CD1c-positive myeloid dendritic cell (primary cell): ENCODE measurements at regions not wholly inside any gene's neighbourhood (a gene's known extent, or its start where the extent isn't known, plus 50 kb on each side); places are given as distances from the start of the nearest gene placed in this dataset.
A peak's percentile ranks its signal among the peaks of the same experiment; 100 is the strongest.

Experiments used
- DNase-seq: peaks from one replicate; pipeline ENCODE4 v3.0.0-alpha.2; 2016; ENCODE audit errors: extremely low spot score

DNA sequence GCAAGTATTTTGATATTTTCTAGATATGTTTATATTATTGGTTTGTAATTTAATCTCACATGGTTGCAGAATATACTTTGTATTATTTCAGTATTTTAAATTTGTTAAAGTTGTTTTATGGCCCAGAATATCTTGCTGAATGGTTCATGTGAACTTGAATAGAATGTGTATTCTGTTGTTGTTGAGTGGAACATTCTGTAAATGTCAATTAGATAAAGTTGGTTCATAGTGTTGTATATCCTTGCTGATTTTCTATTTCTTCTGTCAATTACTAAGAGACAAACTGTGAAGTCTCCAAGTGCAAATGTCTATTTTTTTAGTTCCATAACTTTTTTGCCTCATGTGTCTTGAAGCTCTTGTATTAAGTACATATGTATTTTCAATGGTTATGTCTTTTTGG lies 411.7 kb downstream of the NPIPA7 start:
- no peak for DNase-seq

DNA sequence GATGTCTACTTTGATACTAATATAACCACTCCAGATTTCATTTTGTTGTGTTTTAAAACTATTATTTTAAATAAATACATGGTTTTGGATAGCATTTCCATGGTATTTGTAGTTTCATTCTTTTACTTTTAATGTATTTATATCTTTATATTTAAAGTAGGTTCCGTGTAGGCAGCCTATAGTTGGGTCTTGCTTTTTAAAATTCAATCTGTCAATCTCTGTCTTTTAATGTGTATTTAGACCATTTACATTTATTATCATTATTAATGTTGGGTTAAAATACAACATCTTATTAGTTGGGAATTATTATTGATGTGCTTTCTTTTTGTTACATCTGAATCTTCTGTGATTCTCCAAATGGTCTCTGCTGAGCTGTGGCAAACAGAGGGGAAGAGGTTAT lies 412.1 kb downstream of the NPIPA7 start:
- DNase-seq, result no peak

DNA sequence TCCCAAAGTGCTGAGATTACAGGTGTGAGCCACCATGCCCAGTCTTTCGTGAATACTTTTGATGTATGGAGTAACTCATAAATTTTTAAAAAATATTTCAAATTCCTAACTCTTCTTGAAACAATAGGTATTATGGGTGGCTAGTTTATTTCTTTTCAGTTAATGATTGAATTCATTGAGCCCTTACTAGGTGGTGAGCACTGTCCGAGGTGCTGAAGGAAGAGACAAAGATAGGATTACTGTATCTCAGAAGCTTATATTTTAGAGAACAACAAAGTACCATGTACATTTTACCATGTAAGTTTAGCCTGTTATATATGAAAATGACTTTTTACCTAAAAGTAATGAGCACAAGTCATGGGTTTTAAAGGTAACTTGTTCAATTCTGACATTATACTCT lies 418.3 kb downstream of the NPIPA7 start:
- no peak for DNase-seq

GRCh38 chr16:16798504-16798903 lies 419.6 kb downstream of the NPIPA7 start:
- DNase-seq, result no peak

DNA sequence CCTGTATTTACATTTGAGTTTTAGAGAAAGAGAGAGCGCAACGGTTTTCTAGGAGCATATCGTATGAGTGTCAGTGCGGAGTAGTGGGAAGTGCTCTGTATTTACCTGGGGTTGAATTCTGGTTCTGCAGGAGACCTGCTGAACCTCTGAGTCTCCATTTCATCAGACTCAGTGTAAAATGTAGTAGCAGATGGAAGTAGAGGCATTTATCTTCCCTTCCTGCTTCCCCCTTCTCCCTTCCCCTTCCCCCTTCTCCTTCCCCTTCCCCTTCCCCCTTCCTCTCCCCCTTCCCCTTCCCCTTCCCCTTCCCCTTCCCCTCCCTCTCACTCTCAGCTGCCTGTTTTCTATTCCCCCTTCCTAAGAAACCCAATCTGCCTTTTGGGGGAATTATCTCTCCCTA lies 426.9 kb downstream of the NPIPA7 start:
- no peak for DNase-seq

DNA sequence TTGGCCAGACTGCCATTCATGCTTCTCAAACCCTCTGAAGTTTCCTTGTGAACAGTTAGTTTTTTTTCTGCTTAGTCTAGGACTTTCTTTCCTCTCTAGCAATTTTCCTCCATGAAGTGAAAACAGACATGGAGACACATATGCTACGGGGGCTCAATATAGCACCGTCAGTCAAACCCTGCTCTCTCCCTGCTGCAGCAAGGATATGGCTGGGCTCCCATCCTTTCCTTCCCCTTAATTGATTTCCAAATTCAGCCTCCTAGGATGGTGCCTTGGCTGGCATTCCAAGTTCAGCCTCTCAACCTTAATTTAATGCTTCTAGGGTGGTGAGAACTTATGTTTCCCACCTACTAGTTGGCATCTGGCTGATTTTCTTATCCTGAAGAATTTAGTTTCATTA lies 436.7 kb downstream of the NPIPA7 start:
- DNase-seq, result no peak

GRCh38 chr16:16817196-16817595 lies 438.3 kb downstream of the NPIPA7 start:
- no peak for DNase-seq

DNA sequence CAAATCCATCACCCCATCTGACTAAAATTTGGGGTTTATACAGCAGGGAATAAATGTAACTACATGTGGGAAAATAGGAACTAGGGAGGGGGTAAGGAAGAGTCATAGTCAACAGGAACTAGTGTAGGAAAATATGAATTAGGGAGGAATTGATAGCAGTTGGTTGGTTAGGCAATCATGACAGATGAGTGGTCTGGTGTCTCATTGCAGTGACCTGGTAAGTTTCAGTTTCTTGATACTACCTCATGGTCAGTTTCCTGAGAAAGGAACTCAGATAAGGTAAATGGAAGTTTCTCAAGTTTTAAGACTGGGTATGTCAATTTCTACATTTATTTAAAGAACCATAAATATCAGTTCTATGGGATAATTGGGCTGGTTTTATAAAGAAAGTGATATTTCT lies 442.3 kb downstream of the NPIPA7 start:
- no peak for DNase-seq

GRCh38 chr16:16828913-16829398 lies 450.0 kb downstream of the NPIPA7 start:
- DNase-seq, result no peak

GRCh38 chr16:16830401-16830800 lies 451.5 kb downstream of the NPIPA7 start:
- no peak for DNase-seq

DNA sequence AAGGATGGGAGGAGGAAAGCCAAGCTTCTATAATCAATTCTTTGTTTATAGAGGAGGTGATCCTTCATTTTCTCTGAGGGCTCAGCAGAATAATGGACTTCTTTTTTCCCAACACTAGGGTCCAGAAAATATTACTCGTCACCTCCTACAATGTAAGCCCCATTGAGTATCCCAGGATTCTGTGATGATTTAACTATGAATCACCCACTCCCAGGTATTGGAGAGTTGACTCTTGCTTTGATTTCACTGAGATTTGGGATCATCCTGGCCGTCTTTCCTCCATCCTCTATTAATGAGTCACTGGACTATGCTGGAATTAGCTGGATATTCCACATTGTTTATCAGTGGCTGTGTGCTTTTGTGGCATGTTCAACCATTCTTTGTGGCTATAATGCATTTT lies 452.0 kb downstream of the NPIPA7 start:
- no peak for DNase-seq

DNA sequence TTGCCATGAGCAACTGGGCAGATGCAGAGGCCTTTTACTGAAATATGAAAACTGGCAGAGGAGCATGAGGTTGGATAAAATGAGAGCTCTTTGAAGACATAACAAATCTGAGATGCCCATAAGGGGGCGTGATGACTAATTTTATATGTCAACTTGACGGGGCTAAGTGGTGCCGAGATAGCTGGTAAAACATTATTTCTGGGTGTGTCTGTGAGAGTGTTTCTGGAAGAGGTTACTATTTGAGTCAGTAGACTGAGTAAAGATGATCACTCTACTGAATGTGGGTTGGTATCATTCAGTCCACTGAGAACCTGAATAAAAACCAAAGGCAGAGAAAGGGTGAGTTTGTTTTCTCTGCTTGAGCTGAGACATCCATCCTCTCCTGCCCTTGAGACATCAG lies 454.2 kb downstream of the NPIPA7 start:
- no peak for DNase-seq

- no peak for DNase-seq
These were observed 471.3 kb downstream of the NPIPA7 start for GRCh38 chr16:16850274-16850673.

- DNase-seq, result no peak
These were observed 478.1 kb downstream of the NPIPA7 start for GRCh38 chr16:16857012-16857411.

DNA sequence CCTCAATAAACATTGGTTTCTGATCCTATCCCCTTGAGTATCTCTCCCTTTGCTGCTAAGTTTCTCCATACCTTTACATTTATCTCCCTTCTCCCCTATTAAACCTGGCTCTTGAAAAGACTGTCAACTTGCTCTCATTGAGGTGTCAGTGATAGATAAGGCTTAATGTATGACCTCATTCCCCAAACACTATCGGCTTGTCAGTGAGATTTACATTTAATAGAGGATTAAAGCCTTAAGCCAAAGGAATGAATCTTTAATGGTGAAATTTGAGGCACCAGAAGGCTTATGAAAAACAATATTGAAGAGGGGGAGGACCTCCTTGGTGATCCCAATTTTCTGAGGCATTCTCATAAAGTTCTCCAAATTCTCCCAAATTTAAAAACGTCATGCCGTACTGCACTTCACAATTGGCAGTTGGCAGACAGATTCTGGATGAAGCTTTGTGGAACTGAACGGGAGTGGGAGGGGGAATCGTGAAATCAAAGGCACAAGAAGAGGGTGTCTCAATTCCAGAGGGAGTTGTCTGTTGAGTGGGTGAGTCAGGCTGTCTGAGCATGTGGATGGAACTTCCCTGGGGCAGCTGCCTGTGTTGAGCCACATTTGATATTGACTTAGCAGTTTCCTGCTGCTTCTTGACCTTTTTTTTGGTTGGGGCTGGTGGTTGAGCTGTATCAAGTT lies 478.8 kb downstream of the NPIPA7 start:
- no peak for DNase-seq

DNA sequence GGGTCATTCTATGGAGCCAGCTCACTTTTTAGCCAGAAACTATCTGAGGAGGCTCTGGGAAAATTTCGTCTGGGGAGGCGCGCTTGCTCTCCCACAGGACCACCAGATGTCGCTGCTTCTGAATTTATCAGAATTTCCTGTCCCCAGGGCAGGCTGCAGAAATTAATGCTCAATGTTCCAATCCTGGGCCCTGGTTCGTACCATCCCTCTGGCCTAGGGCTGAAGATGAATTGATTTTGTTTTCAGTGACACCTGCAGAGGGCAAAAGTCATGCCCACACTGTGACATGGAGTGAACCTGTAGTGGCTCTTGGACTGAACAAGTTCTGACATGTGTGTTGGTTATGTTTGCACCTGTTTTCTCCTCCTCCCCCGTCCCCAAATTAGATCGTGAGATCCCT lies 482.6 kb downstream of the NPIPA7 start:
- peak; percentile 65 for DNase-seq

- no peak for DNase-seq
These were observed 484.7 kb downstream of the NPIPA7 start for GRCh38 chr16:16863672-16864071.

DNA sequence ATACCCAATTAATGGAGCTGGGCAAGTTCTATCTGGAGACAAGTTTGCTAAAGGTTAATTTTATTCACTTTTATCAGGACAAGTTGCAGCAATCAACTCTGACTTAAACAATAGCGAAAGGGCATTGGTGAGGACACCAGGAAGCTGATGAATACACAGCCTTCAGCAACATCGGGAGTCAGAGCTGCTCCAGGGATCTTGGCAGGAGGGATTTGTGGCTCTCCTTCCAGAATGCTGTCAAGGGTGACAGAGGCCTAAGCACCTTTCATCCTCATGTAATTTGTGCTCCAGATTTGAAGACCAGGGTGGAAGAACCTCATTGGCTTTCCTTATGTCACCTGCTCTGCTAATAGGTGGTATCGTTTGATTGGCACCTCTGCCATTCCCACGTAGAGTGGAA lies 485.6 kb downstream of the NPIPA7 start:
- DNase-seq, result no peak

DNA sequence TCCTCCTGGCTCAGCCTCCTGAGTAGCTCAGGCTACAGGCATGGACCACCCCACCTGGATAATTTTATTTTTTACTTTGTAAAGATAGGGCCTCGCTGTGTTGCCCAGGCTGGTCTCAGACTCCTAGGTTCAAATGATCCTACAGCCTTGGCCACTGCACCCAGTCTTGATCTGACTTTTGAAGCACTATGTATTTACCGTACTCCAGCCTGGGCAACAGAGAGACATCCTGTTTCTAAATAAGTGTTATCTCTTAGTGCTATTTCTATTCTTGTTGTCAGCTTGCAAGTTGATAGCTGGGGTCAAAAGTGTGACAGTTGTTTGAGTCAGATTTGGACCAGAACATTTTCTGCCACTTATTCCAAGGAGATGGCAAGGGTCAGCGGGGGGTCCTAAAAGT lies 486.4 kb downstream of the NPIPA7 start:
- DNase-seq, result no peak

GRCh38 chr16:16867973-16868372 lies 489.0 kb downstream of the NPIPA7 start:
- no peak for DNase-seq

DNA sequence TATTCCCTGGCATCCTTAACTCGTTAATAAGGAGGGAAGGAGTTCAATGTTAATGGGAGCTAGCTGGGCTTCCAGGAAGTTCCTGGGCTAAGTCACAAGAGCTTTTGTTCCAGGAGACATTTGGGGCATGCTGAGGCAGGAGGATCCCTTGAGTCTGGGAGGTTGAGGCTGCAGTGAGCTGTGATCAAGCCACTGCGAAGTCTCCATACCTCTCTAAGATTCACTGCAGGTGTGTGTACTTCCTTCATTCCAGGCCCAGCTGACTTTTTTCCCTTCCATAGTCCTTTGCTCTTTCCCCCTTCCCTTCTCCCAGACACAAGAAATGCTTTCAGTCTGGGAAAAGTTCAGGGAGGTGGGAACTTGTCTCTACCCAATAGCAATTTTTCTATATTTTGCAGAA lies 489.8 kb downstream of the NPIPA7 start:
- DNase-seq, result no peak

GRCh38 chr16:16869746-16870145 lies 490.8 kb downstream of the NPIPA7 start:
- no peak for DNase-seq

- no peak for DNase-seq
These were observed 492.3 kb downstream of the NPIPA7 start for GRCh38 chr16:16871196-16871595.

GRCh38 chr16:16877061-16877460 lies 498.1 kb downstream of the NPIPA7 start:
- no peak for DNase-seq
